Thyroid gland (tissue), 4 donors: ENCODE measurements at regions not wholly inside any gene's neighbourhood (a gene's known extent, or its start where the extent isn't known, plus 50 kb on each side); places are given as distances from the start of the nearest gene placed in this dataset.

ENCODE experiments used
- DNase-seq, 2 donors: peaks; one replicate each; pipeline ENCODE4 v3.0.0-alpha.2; 2019
- H3K27ac ChIP-seq, 3 donors: fragments of 200-600 bp; sonication (generic); 1 replicate in 2 of 3; 2 replicates in 1 of 3; pipeline ENCODE4 v1.5.1; 2016 to 2019; ENCODE audit warnings: mild to moderate bottlenecking in 1 of 3, moderate library complexity in 1 of 3
- H3K27me3 ChIP-seq: fragments of 200-600 bp; sonication (generic); one replicate; pipeline ENCODE4 v1.5.1; 2019
- H3K36me3 ChIP-seq, 2 donors: fragments of 200-600 bp; sonication (generic); one replicate each; pipeline ENCODE4 v1.5.1; 2016 to 2019
- H3K4me1 ChIP-seq, 2 donors: fragments of 200-600 bp; sonication (generic); one replicate each; pipeline ENCODE4 v1.5.1; 2017 to 2019
- H3K4me3 ChIP-seq, 3 donors: fragments of 200-600 bp; sonication (generic); replicated peaks in 1 of 3; 1 replicate in 2 of 3; 2 replicates in 1 of 3; pipeline ENCODE4 v1.5.1; 2016; ENCODE audit warnings: mild to moderate bottlenecking in 1 of 3
- H3K9me3 ChIP-seq: fragments of 200-600 bp; sonication (generic); one replicate; pipeline ENCODE4 v1.5.1; 2017
- CTCF ChIP-seq, 6 experiments: fragments of 200-600 bp in 3 of 6; fragments of 450-650 bp in 3 of 6; sonication (generic) in 3 of 6; IDR thresholded peaks; one replicate each; pipeline ENCODE4 v1.5.1; 2016 to 2019; ENCODE audit warnings: antibody characterized with exemption in 6 of 6, mild to moderate bottlenecking in 2 of 6, inconsistent platforms in 1 of 6, moderate library complexity in 1 of 6
- POLR2A ChIP-seq, 2 donors: fragments of 450-650 bp; IDR thresholded peaks; one replicate each; pipeline ENCODE4 v1.6.1; 2017; ENCODE audit warnings: antibody characterized with exemption in 2 of 2, mild to moderate bottlenecking in 2 of 2, moderate library complexity in 1 of 2
- WGBS, 2 donors: methylation state at CpG; one replicate each; pipeline ENCODE4 v1.1.5; 2017; 5-methylcytosine and 5-hydroxymethylcytosine counted together
- intact Hi-C: fragments of 100-400 bp; cut with DNase I; formaldehyde crosslinking; loops from one replicate; pipeline ENCODE4 v1.15.1; 2023

GRCh38 chr16:52051414-52052172 lies 495.4 kb downstream of the TOX3 start:
- Histone ChIP-seq H3K9me3 (no peaks in the 10 kb centered on the region), H3K27me3 (no peaks in the 10 kb centered on the region), H3K27ac (no peak overlapping the region), H3K4me1 (no peaks in the 10 kb centered on the region), H3K36me3 (no peaks in the 10 kb centered on the region), H3K4me3 (no peak overlapping the region)
- intact Hi-C loops, result no loop called here
- 77 to 91% methylated on average over 1 of the region's 1 CpG for WGBS, 2 donors
- DNase-seq, result no peak
- TF ChIP-seq POLR2A (IDR thresholded peaks at IDR 0.05), result no peak
- no peak for TF ChIP-seq CTCF (IDR thresholded peaks at IDR 0.05)

- no peak overlapping the region for H3K4me3 ChIP-seq
- no peak for DNase-seq
- H3K9me3 ChIP-seq, result no peaks in the 10 kb centered on the region
- intact Hi-C loops, result no loop called here
- 80 to 83% methylated on average over 2 of the region's 2 CpGs for WGBS, 2 donors
- TF ChIP-seq CTCF (IDR thresholded peaks at IDR 0.05) (no peak), POLR2A (IDR thresholded peaks at IDR 0.05) (no peak)
- no peaks in the 10 kb centered on the region for H3K4me1 ChIP-seq
- no peaks in the 10 kb centered on the region for H3K36me3 ChIP-seq
- no peaks in the 10 kb centered on the region for H3K27me3 ChIP-seq
- no peak overlapping the region for H3K27ac ChIP-seq
Observed at GRCh38 chr16:52050418-52050817, 496.5 kb downstream of the TOX3 start.

- intact Hi-C loops, result no loop called here
- Histone ChIP-seq H3K4me3 (no peak overlapping the region), H3K36me3 (no peaks in the 10 kb centered on the region), H3K4me1 (peaks cover 5 to 9% of the 10 kb centered on the region in 2 donors), H3K27ac (no peak overlapping the region), H3K27me3 (no peaks in the 10 kb centered on the region), H3K9me3 (no peaks in the 10 kb centered on the region)
- TF ChIP-seq POLR2A (IDR thresholded peaks at IDR 0.05), result no peak
- TF ChIP-seq CTCF (IDR thresholded peaks at IDR 0.05), result no peak
- WGBS, 2 donors, result 63 to 71% methylated on average over 2 of the region's 2 CpGs
- DNase-seq, result no peak
Observed at GRCh38 chr16:52035436-52035835, 511.5 kb downstream of the TOX3 start.

- no peak for TF ChIP-seq CTCF (IDR thresholded peaks at IDR 0.05)
- no peak for TF ChIP-seq POLR2A (IDR thresholded peaks at IDR 0.05)
- no peak for DNase-seq
- no peaks in the 10 kb centered on the region for H3K27me3 ChIP-seq
Observed at GRCh38 chr16:52034830-52035229, 512.1 kb downstream of the TOX3 start.

GRCh38 chr16:52033992-52034391 lies 513.0 kb downstream of the TOX3 start:
- H3K4me3 ChIP-seq, result no peak overlapping the region
- no peaks in the 10 kb centered on the region for H3K9me3 ChIP-seq
- no peak for TF ChIP-seq CTCF (IDR thresholded peaks at IDR 0.05)
- no peaks in the 10 kb centered on the region for H3K27me3 ChIP-seq
- DNase-seq, result no peak
- WGBS, 2 donors, result 83 to 85% methylated on average over 1 of the region's 1 CpG
- intact Hi-C loops, result no loop called here
- no peak overlapping the region for H3K27ac ChIP-seq
- peaks cover 5 to 9% of the 10 kb centered on the region in 2 donors for H3K4me1 ChIP-seq
- H3K36me3 ChIP-seq, result no peaks in the 10 kb centered on the region

More at GRCh38 chr16:52034830-52035229, 512.1 kb downstream of the TOX3 start:
- Histone ChIP-seq H3K27ac (no peak overlapping the region), H3K9me3 (no peaks in the 10 kb centered on the region), H3K36me3 (no peaks in the 10 kb centered on the region), H3K4me3 (no peak overlapping the region), H3K4me1 (peaks cover 5 to 9% of the 10 kb centered on the region in 2 donors)
- intact Hi-C loops, result no loop called here
